Glomerular visceral epithelial cell (primary cell): ENCODE measurements at regions not wholly inside any gene's neighbourhood (a gene's known extent, or its start where the extent isn't known, plus 50 kb on each side); places are given as distances from the start of the nearest gene placed in this dataset.

Experiments used
- DNase-seq: peaks from one replicate; pipeline ENCODE4 v3.0.0-alpha.2; 2016; ENCODE audit errors: extremely low spot score

- no peak for DNase-seq
These were observed 167.3 kb upstream of the GRIN2B start for GRCh38 chr12:14148489-14149270.

GRCh38 chr12:14153803-14154202 is 172.4 kb upstream of the GRIN2B start:
- DNase-seq: no peak

DNA sequence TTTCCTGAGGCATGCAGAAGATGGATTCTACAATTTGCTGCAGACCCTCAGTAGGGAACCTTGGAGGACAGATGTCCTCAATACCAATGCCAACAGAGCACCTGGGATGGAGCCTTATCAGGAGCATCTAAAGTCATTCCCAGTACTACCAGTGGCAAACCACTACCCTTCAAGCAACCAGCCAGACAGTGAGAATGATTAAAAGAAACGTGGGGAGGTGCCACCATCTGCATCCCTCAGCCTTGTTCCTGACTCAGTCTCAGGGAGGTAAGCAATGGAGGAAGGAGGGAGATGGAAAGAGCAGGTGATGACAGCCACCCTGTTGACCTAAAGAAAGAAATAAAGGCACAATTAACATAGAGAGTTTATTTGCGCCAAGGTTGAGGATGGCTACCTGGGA is 175.2 kb upstream of the GRIN2B start:
- no peak for DNase-seq

GRCh38 chr12:14157088-14157747 is 175.8 kb upstream of the GRIN2B start:
- no peak for DNase-seq

- DNase-seq: no peak
These were observed 182.9 kb upstream of the GRIN2B start for GRCh38 chr12:14164266-14164665.

DNA sequence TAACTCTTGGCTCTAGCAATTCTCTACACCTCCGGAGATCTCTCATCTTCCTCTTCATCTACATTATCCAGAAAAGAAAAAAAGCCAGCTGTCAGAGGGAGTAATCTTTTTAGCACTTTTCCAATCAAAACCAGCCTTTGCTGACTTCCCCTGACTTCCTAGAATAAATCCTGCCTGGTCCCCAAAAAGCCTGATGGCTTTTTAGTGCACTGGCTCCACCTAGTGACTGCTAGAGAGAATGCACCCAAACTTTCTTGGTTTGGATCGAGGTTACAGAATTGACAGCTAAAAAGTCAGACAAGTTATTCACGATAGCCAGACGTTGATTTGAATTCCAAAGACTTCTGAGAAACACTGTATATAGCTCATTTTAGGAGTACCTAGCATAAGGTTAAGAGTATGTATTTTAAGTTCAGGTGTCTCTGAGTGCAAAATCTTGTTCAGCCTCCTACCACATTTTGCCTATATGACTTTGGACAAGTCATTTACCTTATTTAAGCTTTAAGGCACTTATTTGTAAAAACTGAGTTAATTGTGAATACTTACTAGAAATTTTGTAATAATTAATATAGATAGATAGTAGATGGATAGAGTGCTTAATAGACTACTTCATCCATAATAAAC is 185.7 kb upstream of the GRIN2B start:
- DNase-seq: peak; percentile 49

- DNase-seq: no peak
These were observed 187.9 kb upstream of the GRIN2B start for GRCh38 chr12:14169281-14169680.

DNA sequence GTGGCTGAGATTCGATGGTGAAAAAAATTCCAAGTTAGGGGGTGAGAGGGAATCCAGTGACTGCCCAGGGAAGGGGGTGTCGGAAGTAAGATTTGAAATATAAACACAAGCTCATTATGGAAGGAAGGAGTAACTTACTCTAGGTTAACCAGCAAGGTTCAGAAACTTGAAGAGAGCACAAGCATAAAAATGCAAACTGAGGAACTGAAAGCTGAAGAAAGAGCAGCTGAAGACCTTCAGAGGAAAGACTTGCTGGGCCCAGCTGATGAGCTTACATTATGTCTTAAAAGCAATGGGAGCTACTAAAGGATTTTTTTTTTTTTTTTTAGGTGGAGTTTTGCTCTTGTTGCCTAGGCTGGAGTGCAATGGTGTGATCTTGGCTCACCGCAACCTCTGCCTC is 189.7 kb upstream of the GRIN2B start:
- no peak for DNase-seq

GRCh38 chr12:14175206-14175605 is 190.3 kb upstream of the ATF7IP start:
- DNase-seq: no peak

GRCh38 chr12:14185427-14186192 is 179.9 kb upstream of the ATF7IP start:
- DNase-seq: peak; percentile 24

GRCh38 chr12:14186193-14186502 is 179.3 kb upstream of the ATF7IP start:
- no peak for DNase-seq

DNA sequence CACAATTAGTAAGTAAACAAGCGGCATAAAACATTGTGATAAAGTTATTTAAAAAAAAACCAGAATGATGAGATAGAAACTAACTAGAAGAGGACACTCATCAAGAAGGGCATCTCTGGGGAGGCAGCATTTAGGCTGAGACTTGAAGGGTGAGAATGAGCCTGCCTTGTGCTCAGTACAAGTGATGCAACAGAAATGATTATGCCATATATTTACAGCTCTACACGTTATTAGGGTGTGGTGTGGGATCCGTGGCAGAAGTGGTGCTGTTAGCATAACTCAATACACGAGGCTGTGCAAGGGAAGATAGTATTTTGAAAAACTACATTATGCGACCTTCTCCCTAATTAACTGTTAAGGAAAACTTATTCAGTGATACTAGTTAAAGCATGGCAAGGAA is 178.5 kb upstream of the ATF7IP start:
- no peak for DNase-seq

- DNase-seq: no peak
These were observed 177.5 kb upstream of the ATF7IP start for GRCh38 chr12:14187966-14188365.

- DNase-seq: no peak
These were observed 176.7 kb upstream of the ATF7IP start for GRCh38 chr12:14188744-14189143.

DNA sequence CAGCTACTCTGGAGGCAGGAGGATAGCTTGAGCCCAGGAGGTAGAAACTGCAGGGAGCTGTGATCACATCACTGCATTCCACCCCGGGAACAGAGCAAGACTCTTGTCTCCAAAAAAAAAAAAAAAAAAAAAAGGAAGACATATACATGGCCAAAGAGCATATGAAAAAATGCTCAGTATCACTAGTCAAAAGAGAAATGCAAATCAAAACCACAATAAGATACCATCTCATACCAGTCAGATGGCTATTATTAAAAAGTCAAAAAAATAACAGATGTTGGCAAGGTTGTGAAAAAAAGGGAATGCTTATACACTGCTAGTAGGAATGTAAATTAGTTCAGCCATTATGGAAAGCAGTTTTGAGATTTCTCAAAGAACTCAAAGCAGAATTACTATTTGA is 174.8 kb upstream of the ATF7IP start:
- no peak for DNase-seq

GRCh38 chr12:14191612-14192011 is 173.9 kb upstream of the ATF7IP start:
- DNase-seq: no peak

DNA sequence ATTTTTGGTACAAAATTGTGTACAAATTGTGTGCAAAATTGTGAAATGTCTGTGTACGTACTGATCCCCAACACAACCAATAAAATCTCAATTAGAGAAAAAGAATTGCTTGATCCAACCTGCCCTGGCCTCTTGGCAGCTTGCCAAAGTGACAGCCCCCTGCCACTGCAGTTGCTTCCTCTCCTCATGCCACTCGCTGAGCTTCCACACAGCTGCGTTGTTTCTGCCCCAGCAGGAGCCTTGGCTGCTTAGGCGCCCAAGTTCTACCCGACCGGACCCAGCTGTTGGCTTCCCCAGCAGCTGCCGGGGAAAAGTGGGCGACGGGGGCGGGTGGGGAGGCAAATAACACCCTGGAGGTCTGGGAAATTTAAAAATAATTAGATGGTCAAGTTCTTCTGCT is 171.8 kb upstream of the ATF7IP start:
- no peak for DNase-seq

- no peak for DNase-seq
These were observed 170.9 kb upstream of the ATF7IP start for GRCh38 chr12:14194572-14194971.

- DNase-seq: no peak
These were observed 165.9 kb upstream of the ATF7IP start for GRCh38 chr12:14199455-14200198.

DNA sequence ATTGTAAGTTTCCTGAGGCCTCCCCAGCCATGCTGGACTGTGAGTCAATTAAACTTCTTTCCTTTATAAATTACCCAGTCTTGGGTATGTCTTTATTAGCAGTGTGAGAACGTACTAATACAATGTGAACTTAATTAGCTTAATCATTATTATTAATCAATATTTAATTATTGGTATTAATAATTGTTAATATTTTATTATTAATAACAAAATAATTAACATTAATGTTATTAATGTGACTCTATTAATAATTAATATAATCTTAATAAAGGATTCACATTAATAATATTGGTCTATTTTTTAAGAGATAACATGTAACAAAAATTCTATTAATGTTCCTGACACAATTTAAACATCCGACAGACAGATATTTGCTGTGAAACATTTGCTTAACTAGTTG is 164.9 kb upstream of the ATF7IP start:
- DNase-seq: no peak

DNA sequence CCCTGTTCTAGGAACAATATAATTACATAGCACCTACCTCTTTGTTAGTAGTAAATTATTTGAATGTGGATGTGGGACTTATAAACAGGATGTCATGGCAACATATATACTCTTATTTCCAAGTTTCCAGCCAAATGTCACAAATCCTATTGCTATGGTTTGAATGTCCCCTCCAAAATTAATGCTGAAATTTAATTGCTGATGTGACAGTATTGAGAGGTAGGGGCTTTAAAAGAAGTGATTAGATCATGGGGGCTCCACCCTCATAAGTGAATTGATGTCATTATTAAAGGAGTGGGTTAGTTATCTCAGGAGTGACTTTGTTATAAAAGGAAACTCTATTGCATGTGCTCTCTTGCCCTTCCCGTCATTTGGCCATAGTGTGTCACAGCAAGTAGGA is 164.2 kb upstream of the ATF7IP start:
- no peak for DNase-seq
